Endothelial cell of umbilical vein (primary cell): ENCODE measurements at regions not wholly inside any gene's neighbourhood (a gene's known extent, or its start where the extent isn't known, plus 50 kb on each side); places are given as distances from the start of the nearest gene placed in this dataset.

Source experiments
- BruUV-seq: library from RNA; stranded (reverse); fragments of 400-500 nt; replicated peaks from 2 replicates; lab custom pipeline; 2021; lab: Mats Ljungman, UMichigan
- CTCF ChIA-PET: fragments of 300-600, 350-600 bp; sonication (Branson Sonifier 250); formaldehyde crosslinking; loops from one replicate; lab custom pipeline; 2021; ENCODE audit warnings: antibody characterized with exemption, inconsistent platforms; lab: Charles Lee
- POLR2A ChIA-PET: fragments of 300-600, 350-600 bp; sonication (Branson Sonifier 250); formaldehyde crosslinking; loops from one replicate; lab custom pipeline; 2021; ENCODE audit warnings: antibody characterized with exemption, inconsistent platforms; lab: Charles Lee
- DNase-seq: peaks from one replicate; pipeline ENCODE4 v3.0.0-alpha.2; 2011; ENCODE audit warnings: low read depth, low spot score
- FAIRE-seq: peaks from 2 replicates; lab custom pipeline; 2011; peaks lifted over from hg19 to GRCh38; lab: Jason Lieb, UNC
- H2AFZ ChIP-seq: 2 replicates; pipeline ENCODE4 v1.6.0; 2012; ENCODE audit warnings: low read depth, low read length, control low read depth, inconsistent platforms
- H3K27ac ChIP-seq: 2 replicates; pipeline ENCODE4 v1.5.1; 2011; ENCODE audit warnings: low read depth, mild to moderate bottlenecking, control low read depth, low read length, moderate library complexity; ENCODE audit not compliant: insufficient read depth
- H3K27me3 ChIP-seq, 2 experiments: 2 replicates each; pipeline versions ENCODE4 v1.6.0 to v1.6.1; 2011; ENCODE audit warnings: low read length in 2 of 2, mixed read lengths in 1 of 2; ENCODE audit not compliant: control insufficient read depth in 2 of 2, insufficient read depth in 2 of 2
- H3K36me3 ChIP-seq, 2 experiments: 2 replicates in 1 of 2; 3 replicates in 1 of 2; pipeline ENCODE4 v1.5.1; 2011; ENCODE audit warnings: low read length in 2 of 2, mild to moderate bottlenecking in 1 of 2, moderate library complexity in 1 of 2; ENCODE audit not compliant: control insufficient read depth in 2 of 2, insufficient read depth in 2 of 2; ENCODE audit errors: extremely low read depth in 1 of 2
- H3K4me1 ChIP-seq: 3 replicates; pipeline ENCODE4 v1.5.1; 2011; ENCODE audit warnings: mild to moderate bottlenecking, low read length; ENCODE audit not compliant: control insufficient read depth, insufficient read depth; ENCODE audit errors: extremely low read depth
- H3K4me2 ChIP-seq: 2 replicates; pipeline ENCODE4 v1.6.1; 2011; ENCODE audit warnings: low read length, control low read depth, mixed read lengths; ENCODE audit not compliant: insufficient read depth
- H3K4me3 ChIP-seq, 3 experiments: fragments of 200-600 bp in 1 of 3; sonication (generic), shearing (Covaris generic) in 1 of 3; replicated peaks in 1 of 3; 2 replicates each; pipeline ENCODE4 v1.5.1; 2011 to 2016; ENCODE audit warnings: control low read depth in 3 of 3, low read length in 3 of 3, mild to moderate bottlenecking in 2 of 3, inconsistent platforms in 1 of 3, low read depth in 1 of 3, moderate library complexity in 1 of 3; ENCODE audit not compliant: insufficient read depth in 1 of 3
- H3K79me2 ChIP-seq: 2 replicates; pipeline ENCODE4 v1.6.0; 2012; ENCODE audit warnings: low read length, inconsistent platforms; ENCODE audit not compliant: control insufficient read depth, insufficient read depth
- H3K9ac ChIP-seq: replicated peaks from 2 replicates; pipeline ENCODE3; 2011; ENCODE audit warnings: low read length, control low read depth; ENCODE audit not compliant: insufficient read depth; ENCODE audit errors: extremely low read depth
- H3K9me1 ChIP-seq: replicated peaks from 3 replicates; pipeline ENCODE4 v1.6.0; 2011; ENCODE audit warnings: mild to moderate bottlenecking, low read length; ENCODE audit not compliant: control insufficient read depth, insufficient read depth; ENCODE audit errors: extremely low read depth
- H3K9me3 ChIP-seq: replicated peaks from 2 replicates; pipeline ENCODE4 v1.5.1; 2012; ENCODE audit warnings: low read length, inconsistent platforms; ENCODE audit not compliant: control insufficient read depth, insufficient read depth
- H4K20me1 ChIP-seq: replicated peaks from 2 replicates; pipeline ENCODE3; 2011; ENCODE audit warnings: mild to moderate bottlenecking, low read length; ENCODE audit not compliant: control insufficient read depth, insufficient read depth; ENCODE audit errors: extremely low read depth
- EZH2 ChIP-seq: IDR thresholded peaks from 2 replicates; pipeline ENCODE4 v1.6.1; 2012; ENCODE audit warnings: borderline replicate concordance, low read depth, mild to moderate bottlenecking, moderate library complexity, low read length, inconsistent platforms; ENCODE audit not compliant: severe bottlenecking
- FOS ChIP-seq: IDR thresholded peaks from 2 replicates; pipeline ENCODE4 v1.6.1; 2011; ENCODE audit warnings: mild to moderate bottlenecking, low read length, moderate library complexity, borderline replicate concordance; ENCODE audit not compliant: insufficient read depth
- GATA2 ChIP-seq: IDR thresholded peaks from 2 replicates; pipeline ENCODE4 v1.7.0; 2011; ENCODE audit warnings: low read depth, mild to moderate bottlenecking, moderate library complexity, mixed read lengths, low read length; ENCODE audit not compliant: insufficient read length, insufficient read depth
- JUN ChIP-seq: IDR thresholded peaks from 2 replicates; pipeline ENCODE4 v1.6.1; 2011; ENCODE audit warnings: borderline replicate concordance, low read depth; ENCODE audit not compliant: insufficient read length, insufficient read depth
- MYC ChIP-seq: IDR thresholded peaks from one replicate; pipeline ENCODE4 v1.6.1; 2011; ENCODE audit warnings: mild to moderate bottlenecking, low read depth, low read length
- POLR2A ChIP-seq: IDR thresholded peaks from 2 replicates; pipeline ENCODE4 v1.6.1; 2012; ENCODE audit warnings: low read depth, mild to moderate bottlenecking, control low read depth, low read length
- POLR2AphosphoS5 ChIP-seq: IDR thresholded peaks from 2 replicates; pipeline ENCODE4 v1.6.1; 2012; ENCODE audit warnings: low read depth, mild to moderate bottlenecking, control low read depth, low read length, moderate library complexity; ENCODE audit not compliant: insufficient read depth
- dilution Hi-C: fragments of 300-500 bp; cut with MboI; formaldehyde crosslinking; loops from one replicate; pipeline ENCODE4 v1.15.0; 2019; ENCODE audit warnings: low sequenced_read_pairs; ENCODE audit not compliant: extremely low pct_ligation_motif_present
- intact Hi-C: fragments of 100-400 bp; cut with micrococcal nuclease; formaldehyde crosslinking; loops from one replicate; pipeline ENCODE4 v1.10.0; 2022
- TF ChIP-seq, protein P1 (sequence below), 2 donors: IDR thresholded peaks; 1 replicate in 1 of 2; 2 replicates in 1 of 2; pipeline ENCODE4 v1.5.1; 2011; ENCODE audit warnings: low read length in 2 of 2, mild to moderate bottlenecking in 2 of 2, moderate library complexity in 2 of 2, control low read depth in 1 of 2, inconsistent platforms in 1 of 2, low read depth in 1 of 2; ENCODE audit not compliant: insufficient read depth in 1 of 2; ENCODE audit errors: extremely low read depth in 1 of 2
- TF ChIP-seq, protein P2 (sequence below): IDR thresholded peaks from 2 replicates; pipeline ENCODE4 v1.6.1; 2011; ENCODE audit not compliant: insufficient read depth, insufficient read length

DNA sequence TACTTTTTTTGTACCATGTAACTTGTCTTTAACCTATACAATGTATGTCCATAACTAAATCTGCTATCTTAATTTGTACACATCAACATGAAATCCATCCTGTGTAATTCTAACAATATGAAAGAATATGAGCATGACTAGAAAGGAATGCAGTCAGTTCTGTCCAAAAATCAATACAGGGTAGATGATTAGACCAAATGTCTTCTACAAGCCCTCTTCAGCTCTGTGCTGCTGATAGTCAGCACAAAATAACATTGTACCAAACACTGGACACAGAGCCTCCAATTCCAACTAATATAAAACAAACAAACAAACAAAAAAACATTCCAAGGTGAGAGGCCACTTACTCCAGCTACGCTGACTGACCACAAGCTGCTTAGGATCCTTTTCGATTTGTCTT is 301.4 kb upstream of the IRAK1BP1 start:
- no TSS peak for BruUV-seq
- Histone ChIP-seq H3K27me3 (no peaks in the 10 kb centered on the region), H3K4me3 (no peak overlapping the region), H3K36me3 (no peaks in the 10 kb centered on the region), H3K4me2 (no peak overlapping the region), H2AFZ (no peak overlapping the region), H3K9me1 (no peaks in the 10 kb centered on the region), H4K20me1 (no peaks in the 10 kb centered on the region), H3K9me3 (no peaks in the 10 kb centered on the region), H3K79me2 (peaks cover 21% of the 10 kb centered on the region), H3K4me1 (peaks cover 33% of the 10 kb centered on the region), H3K9ac (no peak overlapping the region), H3K27ac (no peak overlapping the region)
- no peak for DNase-seq
- intact Hi-C loops (loop anchor here (1.0 kb wide), 1 partner anchor 33 kb away; no protein-coding TSS in a partner anchor), dilution Hi-C loops (no loop called here)
- ChIA-PET POLR2A (interaction anchor here (1.4 kb wide), 1 partner anchor 33 kb away, joined by 3 read pairs; no protein-coding TSS in a partner anchor), CTCF (interaction anchor here (1.0 to 4.1 kb wide), 3 partner anchors 12 to 30 kb away, joined by 3 to 14 read pairs (median 4); no protein-coding TSS in a partner anchor)
- no peak for FAIRE-seq
- TF ChIP-seq, protein P1, sequence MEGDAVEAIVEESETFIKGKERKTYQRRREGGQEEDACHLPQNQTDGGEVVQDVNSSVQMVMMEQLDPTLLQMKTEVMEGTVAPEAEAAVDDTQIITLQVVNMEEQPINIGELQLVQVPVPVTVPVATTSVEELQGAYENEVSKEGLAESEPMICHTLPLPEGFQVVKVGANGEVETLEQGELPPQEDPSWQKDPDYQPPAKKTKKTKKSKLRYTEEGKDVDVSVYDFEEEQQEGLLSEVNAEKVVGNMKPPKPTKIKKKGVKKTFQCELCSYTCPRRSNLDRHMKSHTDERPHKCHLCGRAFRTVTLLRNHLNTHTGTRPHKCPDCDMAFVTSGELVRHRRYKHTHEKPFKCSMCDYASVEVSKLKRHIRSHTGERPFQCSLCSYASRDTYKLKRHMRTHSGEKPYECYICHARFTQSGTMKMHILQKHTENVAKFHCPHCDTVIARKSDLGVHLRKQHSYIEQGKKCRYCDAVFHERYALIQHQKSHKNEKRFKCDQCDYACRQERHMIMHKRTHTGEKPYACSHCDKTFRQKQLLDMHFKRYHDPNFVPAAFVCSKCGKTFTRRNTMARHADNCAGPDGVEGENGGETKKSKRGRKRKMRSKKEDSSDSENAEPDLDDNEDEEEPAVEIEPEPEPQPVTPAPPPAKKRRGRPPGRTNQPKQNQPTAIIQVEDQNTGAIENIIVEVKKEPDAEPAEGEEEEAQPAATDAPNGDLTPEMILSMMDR (IDR thresholded peaks at IDR 0.05; ENCODE audit: extremely low read depth in 1 of 2, insufficient read depth in 1 of 2, low read depth in 1 of 2, low read length in 2 of 2) = no peak
- TF ChIP-seq EZH2 (no peak), FOS (no peak), POLR2A (no peak)

DNA sequence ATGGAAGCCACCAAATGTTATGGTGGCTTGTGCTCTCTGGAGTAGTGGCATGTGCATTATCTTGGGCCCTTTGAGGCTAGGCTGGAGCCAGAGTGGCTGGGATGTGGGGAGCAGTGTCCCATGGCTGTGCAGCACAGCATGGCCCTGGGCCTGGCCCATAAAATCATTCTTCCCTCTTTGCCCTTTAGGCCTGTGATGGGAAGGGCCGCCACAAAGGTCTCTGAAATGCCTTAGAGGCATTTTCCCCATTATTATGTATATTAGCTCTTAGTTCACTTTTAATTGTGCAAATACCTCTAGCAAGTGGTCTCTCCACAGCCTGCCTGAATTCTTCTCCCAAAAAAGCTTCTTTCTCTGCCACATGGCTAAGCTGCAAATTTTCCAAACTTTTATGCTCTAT is 297.3 kb upstream of the IRAK1BP1 start:
- no peak for FAIRE-seq
- dilution Hi-C loops = no loop called here

More for the DNA sequence above, 297.3 kb upstream of the IRAK1BP1 start:
- H3K9ac ChIP-seq = no peak overlapping the region
- H3K4me3 ChIP-seq = no peak overlapping the region
- BruUV-seq = no TSS peak
- no peaks in the 10 kb centered on the region for H3K27me3 ChIP-seq
- H4K20me1 ChIP-seq = no peaks in the 10 kb centered on the region
- no peak overlapping the region for H3K27ac ChIP-seq
- H3K4me1 ChIP-seq = peaks cover 6% of the 10 kb centered on the region
- no peak overlapping the region for H2AFZ ChIP-seq
- peaks cover 18% of the 10 kb centered on the region for H3K79me2 ChIP-seq
- POLR2A ChIA-PET = no interaction called here
- CTCF ChIA-PET = no interaction called here
- no peak for DNase-seq
- H3K9me3 ChIP-seq = no peaks in the 10 kb centered on the region
- TF ChIP-seq MYC (no peak), FOS (no peak), JUN (no peak), EZH2 (no peak), POLR2AphosphoS5 (no peak), POLR2A (no peak), GATA2 (no peak)
- TF ChIP-seq, protein P1 (IDR thresholded peaks at IDR 0.05; ENCODE audit: extremely low read depth in 1 of 2, insufficient read depth in 1 of 2, low read depth in 1 of 2, low read length in 2 of 2) = no peak
- TF ChIP-seq, protein P2, sequence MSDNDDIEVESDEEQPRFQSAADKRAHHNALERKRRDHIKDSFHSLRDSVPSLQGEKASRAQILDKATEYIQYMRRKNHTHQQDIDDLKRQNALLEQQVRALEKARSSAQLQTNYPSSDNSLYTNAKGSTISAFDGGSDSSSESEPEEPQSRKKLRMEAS = no peak
- H3K9me1 ChIP-seq = no peaks in the 10 kb centered on the region
- H3K36me3 ChIP-seq = no peaks in the 10 kb centered on the region
- no peak overlapping the region for H3K4me2 ChIP-seq
- intact Hi-C loops = no loop called here
